Ovary (tissue), 7 donors: ENCODE measurements at regions not wholly inside any gene's neighbourhood (a gene's known extent, or its start where the extent isn't known, plus 50 kb on each side); places are given as distances from the start of the nearest gene placed in this dataset.
A peak's percentile ranks its signal among the peaks of the same experiment; 100 is the strongest.

Experiments
- DNase-seq, 5 donors: peaks; one replicate each; pipeline ENCODE4 v3.0.0-alpha.2; 2019 to 2020
- H3K27ac ChIP-seq, 2 donors: fragments of 200-600 bp; one replicate each; pipeline versions ENCODE4 v1.5.1 to v1.8.0; 2019 to 2022
- H3K27me3 ChIP-seq: fragments of 200-600 bp; one replicate; pipeline ENCODE4 v1.8.0; 2022
- H3K36me3 ChIP-seq: fragments of 200-600 bp; sonication (generic); one replicate; pipeline ENCODE4 v1.5.1; 2019
- H3K4me1 ChIP-seq: one replicate; pipeline ENCODE4 v1.8.1; 2013; ENCODE audit warnings: mild to moderate bottlenecking, moderate library complexity; ENCODE audit not compliant: insufficient read depth
- H3K4me3 ChIP-seq: fragments of 200-600 bp; sonication (generic); one replicate; pipeline ENCODE4 v1.5.1; 2017
- H3K9me3 ChIP-seq, 2 donors: fragments of 200-600 bp in 1 of 2; sonication (generic) in 1 of 2; one replicate each; pipeline versions ENCODE4 v1.5.1 to v1.8.1; 2013 to 2019; ENCODE audit warnings: mild to moderate bottlenecking in 1 of 2, moderate library complexity in 1 of 2
- CTCF ChIP-seq, 3 donors: fragments of 450-650 bp in 2 of 3; fragments of 200-600 bp in 1 of 3; IDR thresholded peaks; one replicate each; pipeline versions ENCODE4 v1.5.1 to v1.8.0; 2016 to 2022; ENCODE audit warnings: antibody characterized with exemption in 3 of 3, mild to moderate bottlenecking in 1 of 3
- EP300 ChIP-seq: sonication (generic); formaldehyde crosslinking; IDR thresholded peaks from one replicate; pipeline ENCODE4 v1.6.1; 2017; ENCODE audit warnings: antibody characterized with exemption
- POLR2A ChIP-seq: fragments of 450-650 bp; IDR thresholded peaks from one replicate; pipeline ENCODE4 v1.6.1; 2017; ENCODE audit warnings: antibody characterized with exemption, mild to moderate bottlenecking, moderate library complexity
- WGBS, 3 donors: extraction: QIAGEN DNeasy Blood & Tissue Kit in 1 of 3; methylation state at CpG; one replicate each; pipeline versions ENCODE4 v1.1.5 to v1.1.7; 2013 to 2017; 5-methylcytosine and 5-hydroxymethylcytosine counted together
- intact Hi-C, 4 donors: fragments of 100-400 bp; cut with DNase I; formaldehyde crosslinking; loops; one replicate each; pipeline versions ENCODE4 v1.11.0 to v1.15.1; 2022 to 2023
- donor health status: DM: no; HTN: no; CAD: no; lungs with moderate emphysema.
- donor health status: DM: no; HTN: no; CAD: no.
- donor health status: Bipolar disorder and iron deficiency.
- donor health status: DM: no; HTN: no; CAD: no.
- donor health status: DM: yes; HTN: yes; CAD: no.

DNA sequence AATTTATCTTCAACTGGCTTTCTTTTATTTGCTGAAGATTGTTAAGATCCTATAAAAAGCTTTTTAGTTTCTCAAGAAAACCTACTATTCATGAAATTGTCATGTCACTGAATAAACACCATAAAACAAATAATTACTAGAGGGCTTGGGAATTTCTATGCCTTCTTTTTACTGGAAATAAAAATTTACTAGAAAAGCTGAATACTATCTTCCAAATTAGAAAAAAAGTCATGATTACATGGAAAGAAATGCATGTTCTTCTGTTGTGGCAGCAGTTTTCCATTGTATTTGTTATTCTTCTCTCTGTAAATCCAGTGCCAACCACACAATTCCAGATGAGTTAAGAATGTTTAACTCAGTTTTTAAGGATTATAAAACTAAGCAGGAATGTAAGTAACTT lies 153.8 kb downstream of the RAP2B start:
- no peak overlapping the region for H3K27ac ChIP-seq
- no peaks in the 10 kb centered on the region for H3K27me3 ChIP-seq
- no peak for DNase-seq
- no peaks in the 10 kb centered on the region for H3K4me1 ChIP-seq
- H3K9me3 ChIP-seq, result no peaks in the 10 kb centered on the region
- H3K36me3 ChIP-seq, result no peaks in the 10 kb centered on the region
- no peak overlapping the region for H3K4me3 ChIP-seq
- intact Hi-C loops, result no loop called here
- TF ChIP-seq EP300, result no peak
- no peak for TF ChIP-seq CTCF (IDR thresholded peaks at IDR 0.05)
- no peak for TF ChIP-seq POLR2A

DNA sequence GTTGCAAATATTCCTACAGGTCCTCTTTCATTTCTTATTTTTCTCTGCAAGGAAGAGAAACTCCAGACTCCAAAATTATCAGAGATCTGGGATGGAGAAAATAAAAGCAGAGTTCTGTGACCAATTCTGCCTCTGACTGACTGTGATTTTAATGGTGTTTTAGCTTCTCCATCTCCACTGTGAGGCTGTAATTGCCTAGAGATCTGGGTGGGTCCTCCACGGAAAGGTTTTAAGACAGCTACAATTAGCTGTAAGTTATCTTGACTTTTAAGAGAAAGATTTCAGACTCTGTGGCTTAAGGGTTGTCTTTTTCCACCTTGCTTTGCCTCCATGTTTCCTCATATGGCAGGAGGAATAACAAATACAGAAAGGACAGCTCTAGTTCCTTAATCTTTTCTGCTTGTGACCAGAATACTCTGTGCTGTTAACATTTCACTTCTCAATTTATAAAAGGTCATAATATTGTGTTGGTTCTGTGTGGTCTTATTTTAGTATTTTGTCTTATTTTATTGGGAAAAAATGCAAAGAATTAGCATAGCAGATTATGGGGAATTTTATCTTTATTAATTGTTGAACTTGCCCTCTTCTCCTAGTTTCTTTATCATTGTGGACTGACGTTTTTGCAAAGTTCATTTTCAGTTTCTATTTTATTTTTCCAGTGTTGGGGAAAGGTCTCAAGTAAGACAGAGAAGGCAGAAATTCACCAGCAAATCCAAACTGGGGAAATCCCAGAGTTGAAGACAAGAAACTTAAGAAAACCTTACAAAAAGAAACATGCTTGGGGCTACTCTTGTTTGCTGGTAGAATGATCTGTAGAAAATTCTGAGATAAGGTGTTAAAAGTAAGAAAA lies 157.9 kb downstream of the RAP2B start:
- WGBS, 3 donors, result 2 to 5% (median 4%) methylated on average over 2 of the region's 2 CpGs
- H3K36me3 ChIP-seq, result no peaks in the 10 kb centered on the region
- intact Hi-C loops, result no loop called here
- no peaks in the 10 kb centered on the region for H3K9me3 ChIP-seq
- peak overlapping the region in 1 of 2 donors; percentile 75 for H3K27ac ChIP-seq
- no peak for TF ChIP-seq CTCF (IDR thresholded peaks at IDR 0.05)
- no peak for TF ChIP-seq EP300
- TF ChIP-seq POLR2A, result no peak
- no peaks in the 10 kb centered on the region for H3K27me3 ChIP-seq
- DNase-seq, result no peak
- H3K4me3 ChIP-seq, result no peak overlapping the region
- H3K4me1 ChIP-seq, result no peaks in the 10 kb centered on the region

- no peaks in the 10 kb centered on the region for H3K36me3 ChIP-seq
- intact Hi-C loops, result no loop called here
- TF ChIP-seq CTCF (IDR thresholded peaks at IDR 0.05) (no peak), POLR2A (no peak), EP300 (no peak)
- 25 to 44% (median 30%) methylated on average over 6 of the region's 6 CpGs for WGBS, 3 donors
- no peaks in the 10 kb centered on the region for H3K27me3 ChIP-seq
- H3K4me3 ChIP-seq, result no peak overlapping the region
- no peak for DNase-seq
- no peaks in the 10 kb centered on the region for H3K4me1 ChIP-seq
- H3K9me3 ChIP-seq, result no peaks in the 10 kb centered on the region
- H3K27ac ChIP-seq, result peak overlapping the region in 1 of 2 donors; percentile 75
Measured at GRCh38 chr3:153320585-153321128, 158.6 kb downstream of the RAP2B start.

- WGBS, 3 donors, result 94 to 97% (median 95%) methylated on average over 2 of the region's 2 CpGs
- intact Hi-C loops, result no loop called here
- H3K36me3 ChIP-seq, result no peaks in the 10 kb centered on the region
- TF ChIP-seq EP300, result no peak
- TF ChIP-seq POLR2A, result no peak
- no peak for TF ChIP-seq CTCF (IDR thresholded peaks at IDR 0.05)
- no peak overlapping the region for H3K4me3 ChIP-seq
- no peaks in the 10 kb centered on the region for H3K27me3 ChIP-seq
- no peaks in the 10 kb centered on the region for H3K9me3 ChIP-seq
- DNase-seq, result no peak
- no peaks in the 10 kb centered on the region for H3K4me1 ChIP-seq
- H3K27ac ChIP-seq, result no peak overlapping the region
Measured at GRCh38 chr3:153328690-153329089, 166.7 kb downstream of the RAP2B start.
